CMK (cell line): ENCODE measurements at regions not wholly inside any gene's neighbourhood (a gene's known extent, or its start where the extent isn't known, plus 50 kb on each side); places are given as distances from the start of the nearest gene placed in this dataset.
"Not testable (repeated sequence)": the region's sequence is repeated elsewhere in the genome, so short reads cannot be mapped to it uniquely, and the experiment has no call there.

Source experiments
- DNase-seq: peaks from one replicate; pipeline ENCODE4 v3.0.0-alpha.2; 2010; ENCODE audit warnings: low read depth

- DNase-seq = no peak
Observed at GRCh38 chr3:164748626-164749025, 329.7 kb downstream of the SI start.

GRCh38 chr3:164741869-164742268 lies 336.4 kb downstream of the SI start:
- DNase-seq = no peak

- DNase-seq = no peak
Observed at GRCh38 chr3:164737174-164737573, 341.1 kb downstream of the SI start.

- no peak for DNase-seq
Observed at GRCh38 chr3:164732166-164732565, 346.1 kb downstream of the SI start.

- DNase-seq = no peak
Observed at GRCh38 chr3:164730815-164731360, 347.4 kb downstream of the SI start.

- DNase-seq = no peak
Observed at GRCh38 chr3:164723396-164723795, 354.9 kb downstream of the SI start.

- not testable (repeated sequence) for DNase-seq
Observed at GRCh38 chr3:164702808-164703207, 375.5 kb downstream of the SI start.

GRCh38 chr3:164687902-164688301 lies 390.4 kb downstream of the SI start:
- no peak for DNase-seq

GRCh38 chr3:164687211-164687610 lies 391.1 kb downstream of the SI start:
- no peak for DNase-seq

- DNase-seq = no peak
Observed at GRCh38 chr3:164683489-164683888, 394.8 kb downstream of the SI start.

GRCh38 chr3:164679245-164679644 lies 399.1 kb downstream of the SI start:
- no peak for DNase-seq

- no peak for DNase-seq
Observed at GRCh38 chr3:164677317-164677716, 401.0 kb downstream of the SI start.

GRCh38 chr3:164673738-164674137 lies 404.6 kb downstream of the SI start:
- DNase-seq = no peak

- no peak for DNase-seq
Observed at GRCh38 chr3:164658125-164658524, 420.2 kb downstream of the SI start.

- no peak for DNase-seq
Observed at GRCh38 chr3:164657631-164658030, 420.7 kb downstream of the SI start.

GRCh38 chr3:164655462-164655861 lies 422.8 kb downstream of the SI start:
- DNase-seq = no peak

GRCh38 chr3:164641071-164641470 lies 437.2 kb downstream of the SI start:
- no peak for DNase-seq

- no peak for DNase-seq
Observed at GRCh38 chr3:164640591-164640990, 437.7 kb downstream of the SI start.

GRCh38 chr3:164620956-164621355 lies 457.3 kb downstream of the SI start:
- DNase-seq = no peak

GRCh38 chr3:164620423-164620822 lies 457.9 kb downstream of the SI start:
- no peak for DNase-seq

- DNase-seq = no peak
Observed at GRCh38 chr3:164612751-164613150, 465.5 kb downstream of the SI start.

GRCh38 chr3:164608554-164609276 lies 469.6 kb downstream of the SI start:
- no peak for DNase-seq

GRCh38 chr3:164604687-164605086 lies 473.6 kb downstream of the SI start:
- no peak for DNase-seq

- no peak for DNase-seq
Observed at GRCh38 chr3:164577667-164578210, 500.6 kb downstream of the SI start.
